ENCODE measurements at regions not wholly inside any gene's neighbourhood (a gene's known extent, or its start where the extent isn't known, plus 50 kb on each side); places are given as distances from the start of the nearest gene placed in this dataset.

- WGBS, 2 donors, result 89% methylated on average over 6 of the region's 6 CpGs
- intact Hi-C loops (cut with DNase I), result no loop called here
- Histone ChIP-seq H3K4me3 (no peak overlapping the region), H3K27ac (no peak overlapping the region), H3K4me1 (no peaks in the 10 kb centered on the region), H3K27me3 (no peaks in the 10 kb centered on the region), H3K9me3 (no peaks in the 10 kb centered on the region), H3K36me3 (replicated peaks in 1 of 2; ENCODE audit: insufficient read depth in 1 of 2, low read depth in 2 of 2) (no peaks in the 10 kb centered on the region)
- DNase-seq (no peak), ATAC-seq (no peak)
- TF ChIP-seq CTCF (IDR thresholded peaks at IDR 0.05), result no peak
- TF ChIP-seq POLR2A (IDR thresholded peaks at IDR 0.05), result no peak
These were observed 323.4 kb downstream of the BCL11A start for GRCh38 chr2:60230037-60230436.

- no peak overlapping the region for H3K27ac ChIP-seq
- ATAC-seq (no peak), DNase-seq (no peak)
- H3K4me1 ChIP-seq, result no peaks in the 10 kb centered on the region
- TF ChIP-seq POLR2A (IDR thresholded peaks at IDR 0.05) (no peak), CTCF (IDR thresholded peaks at IDR 0.05) (no peak)
- 90 to 92% methylated on average over 3 of the region's 3 CpGs for WGBS, 2 donors
- intact Hi-C loops (cut with DNase I), result no loop called here
- H3K9me3 ChIP-seq, result no peaks in the 10 kb centered on the region
- H3K27me3 ChIP-seq, result no peaks in the 10 kb centered on the region
- no peak overlapping the region for H3K4me3 ChIP-seq
- H3K36me3 ChIP-seq (replicated peaks in 1 of 2; ENCODE audit: insufficient read depth in 1 of 2, low read depth in 2 of 2), result no peaks in the 10 kb centered on the region
These were observed 326.5 kb downstream of the BCL11A start for GRCh38 chr2:60226943-60227342.

DNA sequence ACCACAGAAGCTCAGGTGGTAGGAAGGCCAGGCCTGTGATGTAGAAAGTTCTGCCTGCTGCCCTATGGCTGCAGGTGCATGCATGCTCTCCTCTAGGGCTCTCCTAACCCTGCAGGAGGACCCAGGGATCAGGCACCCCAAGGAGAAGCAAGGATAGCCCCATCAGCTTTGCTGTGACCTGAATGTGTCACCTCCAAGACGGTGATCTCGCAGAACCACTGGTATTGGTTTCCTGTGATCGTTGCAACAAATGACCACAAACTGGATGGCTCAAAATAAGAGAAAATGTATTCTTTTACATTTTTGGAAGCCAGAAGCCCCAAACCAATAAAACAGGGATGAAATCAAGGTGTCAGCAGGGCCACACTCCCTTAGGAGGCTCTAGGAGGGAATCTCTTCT, 327.3 kb downstream of the BCL11A start:
- Histone ChIP-seq H3K4me3 (no peak overlapping the region), H3K9me3 (no peaks in the 10 kb centered on the region), H3K36me3 (replicated peaks in 1 of 2; ENCODE audit: insufficient read depth in 1 of 2, low read depth in 2 of 2) (no peaks in the 10 kb centered on the region), H3K27me3 (no peaks in the 10 kb centered on the region), H3K27ac (no peak overlapping the region), H3K4me1 (no peaks in the 10 kb centered on the region)
- intact Hi-C loops (cut with DNase I), result no loop called here
- ATAC-seq (no peak), DNase-seq (no peak)
- 80 to 82% methylated on average over 3 of the region's 3 CpGs for WGBS, 2 donors
- no peak for TF ChIP-seq POLR2A (IDR thresholded peaks at IDR 0.05)
- TF ChIP-seq CTCF (IDR thresholded peaks at IDR 0.05), result no peak

DNA sequence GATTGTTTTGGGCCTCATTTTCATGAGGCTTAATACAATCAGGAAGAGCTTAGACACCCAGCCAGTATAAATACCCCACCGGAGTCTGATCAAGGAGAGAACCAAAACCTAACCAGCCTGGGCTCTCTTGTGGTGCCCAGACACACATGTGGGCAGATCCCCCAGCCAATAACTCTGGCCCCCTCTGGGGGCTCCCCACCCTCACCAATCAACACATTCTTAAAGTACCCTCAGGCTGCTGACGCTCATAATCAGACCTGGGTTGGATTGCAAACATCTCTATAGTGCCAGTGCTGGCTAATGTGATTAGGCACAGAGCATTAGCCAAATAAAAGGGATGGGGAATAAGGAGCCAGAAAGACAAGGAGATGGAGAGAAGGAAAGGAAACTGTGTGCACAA, 329.6 kb downstream of the BCL11A start:
- DNase-seq (no peak), ATAC-seq (no peak)
- Histone ChIP-seq H3K27me3 (no peaks in the 10 kb centered on the region), H3K27ac (no peak overlapping the region), H3K4me3 (no peak overlapping the region), H3K9me3 (no peaks in the 10 kb centered on the region), H3K36me3 (replicated peaks in 1 of 2; ENCODE audit: insufficient read depth in 1 of 2, low read depth in 2 of 2) (no peaks in the 10 kb centered on the region), H3K4me1 (no peaks in the 10 kb centered on the region)
- WGBS, 2 donors, result 88 to 90% methylated on average over 2 of the region's 2 CpGs
- TF ChIP-seq POLR2A (IDR thresholded peaks at IDR 0.05), result no peak
- intact Hi-C loops (cut with DNase I), result no loop called here

GRCh38 chr2:60221098-60221497, 332.4 kb downstream of the BCL11A start:
- TF ChIP-seq CTCF (IDR thresholded peaks at IDR 0.05), result no peak
- no peak for TF ChIP-seq POLR2A (IDR thresholded peaks at IDR 0.05)
- Histone ChIP-seq H3K27ac (no peak overlapping the region), H3K36me3 (replicated peaks in 1 of 2; ENCODE audit: insufficient read depth in 1 of 2, low read depth in 2 of 2) (no peaks in the 10 kb centered on the region), H3K27me3 (no peaks in the 10 kb centered on the region), H3K9me3 (no peaks in the 10 kb centered on the region), H3K4me1 (peaks cover 4% of the 10 kb centered on the region), H3K4me3 (no peak overlapping the region)
- 94 to 96% methylated on average over 3 of the region's 3 CpGs for whole genome bisulfite sequencing, 2 donors
- ATAC-seq (no peak), DNase-seq (no peak)
- intact Hi-C loops (cut with DNase I), result no loop called here
